ENCODE measurements at regions not wholly inside any gene's neighbourhood (a gene's known extent, or its start where the extent isn't known, plus 50 kb on each side); places are given as distances from the start of the nearest gene placed in this dataset.
"Not testable (repeated sequence)": the region's sequence is repeated elsewhere in the genome, so short reads cannot be mapped to it uniquely, and the experiment has no call there.

GRCh38 chr3:96330795-96331194 lies 483.6 kb upstream of the EPHA6 start:
- DNase-seq: no peak

GRCh38 chr3:96331341-96331740 lies 483.1 kb upstream of the EPHA6 start:
- no peak for DNase-seq

- no peak for DNase-seq
Measured at GRCh38 chr3:96334779-96335178, 479.6 kb upstream of the EPHA6 start.

- no peak for DNase-seq
Measured at GRCh38 chr3:96347289-96347688, 467.1 kb upstream of the EPHA6 start.

GRCh38 chr3:96351598-96351997 lies 462.8 kb upstream of the EPHA6 start:
- not testable (repeated sequence) for DNase-seq

- no peak for DNase-seq
Measured at GRCh38 chr3:96354106-96354505, 460.3 kb upstream of the EPHA6 start.

- no peak for DNase-seq
Measured at GRCh38 chr3:96354742-96355141, 459.7 kb upstream of the EPHA6 start.

GRCh38 chr3:96361241-96361640 lies 453.2 kb upstream of the EPHA6 start:
- DNase-seq: no peak

- no peak for DNase-seq
Measured at GRCh38 chr3:96370637-96371036, 443.8 kb upstream of the EPHA6 start.

- DNase-seq: no peak
Measured at GRCh38 chr3:96410006-96410730, 404.2 kb upstream of the EPHA6 start.

- DNase-seq: no peak
Measured at GRCh38 chr3:96416549-96417255, 397.7 kb upstream of the EPHA6 start.

GRCh38 chr3:96428097-96428496 lies 386.3 kb upstream of the EPHA6 start:
- DNase-seq: no peak

GRCh38 chr3:96430079-96430478 lies 384.3 kb upstream of the EPHA6 start:
- no peak for DNase-seq

- no peak for DNase-seq
Measured at GRCh38 chr3:96434651-96435050, 379.7 kb upstream of the EPHA6 start.

GRCh38 chr3:96449346-96449745 lies 365.0 kb upstream of the EPHA6 start:
- DNase-seq: no peak

GRCh38 chr3:96449803-96450202 lies 364.6 kb upstream of the EPHA6 start:
- no peak for DNase-seq

GRCh38 chr3:96450699-96451098 lies 363.7 kb upstream of the EPHA6 start:
- DNase-seq: no peak

- no peak for DNase-seq
Measured at GRCh38 chr3:96465521-96465920, 348.9 kb upstream of the EPHA6 start.

- no peak for DNase-seq
Measured at GRCh38 chr3:96466441-96466840, 348.0 kb upstream of the EPHA6 start.

GRCh38 chr3:96467639-96468038 lies 346.8 kb upstream of the EPHA6 start:
- DNase-seq: no peak

GRCh38 chr3:96478496-96478895 lies 335.9 kb upstream of the EPHA6 start:
- DNase-seq: no peak

GRCh38 chr3:96480881-96481280 lies 333.5 kb upstream of the EPHA6 start:
- no peak for DNase-seq

- DNase-seq: not testable (repeated sequence)
Measured at GRCh38 chr3:96483191-96483590, 331.2 kb upstream of the EPHA6 start.

- DNase-seq: no peak
Measured at GRCh38 chr3:96483781-96484180, 330.6 kb upstream of the EPHA6 start.

GRCh38 chr3:96488708-96489107 lies 325.7 kb upstream of the EPHA6 start:
- DNase-seq: no peak

Measured in T-helper 2 cell (primary cell).